Fibroblast of peridontal ligament (primary cell): ENCODE measurements at regions not wholly inside any gene's neighbourhood (a gene's known extent, or its start where the extent isn't known, plus 50 kb on each side); places are given as distances from the start of the nearest gene placed in this dataset.
"Not testable (repeated sequence)": the region's sequence is repeated elsewhere in the genome, so short reads cannot be mapped to it uniquely, and the experiment has no call there.

Experiments used
- DNase-seq: peaks from one replicate; pipeline ENCODE4 v3.0.0-alpha.2; 2010; ENCODE audit errors: extremely low read depth

GRCh38 chr15:84360902-84361301, 125.3 kb downstream of the GOLGA6L4 start:
- not testable (repeated sequence) for DNase-seq

- not testable (repeated sequence) for DNase-seq
These were observed 148.8 kb downstream of the GOLGA6L4 start for GRCh38 chr15:84384421-84384820.

GRCh38 chr15:84387086-84387485, 151.5 kb downstream of the GOLGA6L4 start:
- DNase-seq, result no peak

- DNase-seq, result not testable (repeated sequence)
These were observed 152.6 kb downstream of the GOLGA6L4 start for GRCh38 chr15:84388201-84388600.

GRCh38 chr15:84388638-84389037, 153.1 kb downstream of the GOLGA6L4 start:
- not testable (repeated sequence) for DNase-seq

- not testable (repeated sequence) for DNase-seq
These were observed 154.8 kb downstream of the GOLGA6L4 start for GRCh38 chr15:84390324-84390723.

- DNase-seq, result no peak
These were observed 155.6 kb downstream of the GOLGA6L4 start for GRCh38 chr15:84391191-84391590.

GRCh38 chr15:84392020-84392419, 156.4 kb downstream of the GOLGA6L4 start:
- not testable (repeated sequence) for DNase-seq

- DNase-seq, result not testable (repeated sequence)
These were observed 157.9 kb downstream of the GOLGA6L4 start for GRCh38 chr15:84393386-84393936.

- DNase-seq, result not testable (repeated sequence)
These were observed 158.4 kb downstream of the GOLGA6L4 start for GRCh38 chr15:84393966-84394365.

GRCh38 chr15:84395384-84395783, 159.8 kb downstream of the GOLGA6L4 start:
- not testable (repeated sequence) for DNase-seq

- DNase-seq, result not testable (repeated sequence)
These were observed 160.3 kb downstream of the GOLGA6L4 start for GRCh38 chr15:84395881-84396280.

GRCh38 chr15:84397066-84397465, 161.5 kb downstream of the GOLGA6L4 start:
- DNase-seq, result not testable (repeated sequence)

GRCh38 chr15:84398087-84398486, 162.5 kb downstream of the GOLGA6L4 start:
- not testable (repeated sequence) for DNase-seq

GRCh38 chr15:84398763-84399701, 163.5 kb downstream of the GOLGA6L4 start:
- DNase-seq, result no peak

- DNase-seq, result no peak
These were observed 164.6 kb downstream of the GOLGA6L4 start for GRCh38 chr15:84400017-84400740.

GRCh38 chr15:84400820-84401219, 165.2 kb downstream of the GOLGA6L4 start:
- DNase-seq, result no peak

GRCh38 chr15:84401461-84401860, 165.9 kb downstream of the GOLGA6L4 start:
- not testable (repeated sequence) for DNase-seq

- not testable (repeated sequence) for DNase-seq
These were observed 166.6 kb downstream of the GOLGA6L4 start for GRCh38 chr15:84401891-84402840.

- DNase-seq, result no peak
These were observed 167.5 kb downstream of the GOLGA6L4 start for GRCh38 chr15:84402856-84403608.
